Stimulated activated CD4-positive, alpha-beta T cell treated with anti-CD3 and anti-CD28 coated beads, Interleukin-12 subunit alpha, Interleukin-12 subunit beta, amount 100 ng/mL, for 48 hours (primary cell): ENCODE measurements at regions not wholly inside any gene's neighbourhood (a gene's known extent, or its start where the extent isn't known, plus 50 kb on each side); places are given as distances from the start of the nearest gene placed in this dataset.
"Not testable (repeated sequence)": the region's sequence is repeated elsewhere in the genome, so short reads cannot be mapped to it uniquely, and the experiment has no call there.

Source experiments
- DNase-seq, 3 donors: peaks; one replicate each; pipeline ENCODE4 v3.0.0-alpha.2; 2020; ENCODE audit warnings: low read depth in 2 of 3, low spot score in 1 of 3

- no peak for DNase-seq
Observed at GRCh38 chr18:55687106-55687505, 99.1 kb upstream of the TCF4 start.

GRCh38 chr18:55685638-55686037 is 97.6 kb upstream of the TCF4 start:
- no peak for DNase-seq

DNA sequence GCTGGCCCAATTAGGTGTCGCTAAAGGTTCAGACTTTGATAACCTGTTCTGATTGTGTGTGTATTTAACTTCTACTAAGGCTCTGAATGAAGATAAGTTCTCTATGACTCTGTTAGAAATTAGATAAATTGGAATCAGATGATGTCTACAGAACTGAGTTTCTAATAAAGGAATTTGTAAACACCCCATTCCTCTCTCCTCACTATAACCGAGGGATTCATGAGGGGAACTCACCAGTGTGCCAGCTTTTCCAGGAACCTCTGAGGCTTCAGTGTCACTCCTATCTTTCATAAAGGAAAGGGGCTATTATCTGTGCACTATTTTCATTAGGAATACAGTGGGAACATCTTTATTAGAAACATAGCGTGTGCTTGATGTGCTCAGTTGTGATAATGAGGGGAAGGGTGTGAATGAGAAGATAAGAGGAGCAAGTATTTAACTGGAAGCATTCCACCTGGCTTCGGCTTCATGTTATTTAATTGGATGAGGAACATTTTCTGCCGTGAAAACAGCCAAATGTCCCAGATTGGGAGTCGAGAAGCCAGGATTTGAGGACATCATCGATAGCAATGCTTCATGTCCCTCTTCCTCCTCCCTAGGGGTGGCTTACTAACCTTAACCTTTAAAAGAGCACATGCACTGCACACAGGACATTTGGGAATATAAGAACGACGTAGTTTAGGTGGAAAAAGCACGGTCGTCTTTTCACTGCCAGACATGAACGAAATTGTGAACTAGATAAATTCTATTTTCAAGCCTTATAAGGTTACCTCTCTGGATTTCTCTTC is 84.8 kb upstream of the TCF4 start:
- no peak for DNase-seq

DNA sequence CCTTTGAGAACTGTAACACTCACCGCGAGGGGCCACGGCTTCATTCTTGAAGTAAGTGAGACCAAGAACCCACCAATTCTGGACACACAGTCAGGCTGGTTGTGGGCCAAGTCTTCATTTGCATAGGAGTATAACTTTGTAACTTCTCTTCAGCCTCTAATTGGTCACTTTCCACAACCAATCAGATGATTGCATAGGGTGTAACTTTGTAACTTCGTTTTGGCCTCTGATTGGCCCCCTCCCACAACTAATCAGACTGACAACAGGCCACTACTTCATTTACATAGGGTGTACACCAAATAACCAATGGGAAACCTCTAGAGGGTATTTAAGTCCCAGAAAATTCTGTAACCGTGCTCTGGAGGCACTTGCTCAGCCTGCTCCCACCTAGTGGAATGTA is 77.5 kb upstream of the TCF4 start:
- DNase-seq = no peak

DNA sequence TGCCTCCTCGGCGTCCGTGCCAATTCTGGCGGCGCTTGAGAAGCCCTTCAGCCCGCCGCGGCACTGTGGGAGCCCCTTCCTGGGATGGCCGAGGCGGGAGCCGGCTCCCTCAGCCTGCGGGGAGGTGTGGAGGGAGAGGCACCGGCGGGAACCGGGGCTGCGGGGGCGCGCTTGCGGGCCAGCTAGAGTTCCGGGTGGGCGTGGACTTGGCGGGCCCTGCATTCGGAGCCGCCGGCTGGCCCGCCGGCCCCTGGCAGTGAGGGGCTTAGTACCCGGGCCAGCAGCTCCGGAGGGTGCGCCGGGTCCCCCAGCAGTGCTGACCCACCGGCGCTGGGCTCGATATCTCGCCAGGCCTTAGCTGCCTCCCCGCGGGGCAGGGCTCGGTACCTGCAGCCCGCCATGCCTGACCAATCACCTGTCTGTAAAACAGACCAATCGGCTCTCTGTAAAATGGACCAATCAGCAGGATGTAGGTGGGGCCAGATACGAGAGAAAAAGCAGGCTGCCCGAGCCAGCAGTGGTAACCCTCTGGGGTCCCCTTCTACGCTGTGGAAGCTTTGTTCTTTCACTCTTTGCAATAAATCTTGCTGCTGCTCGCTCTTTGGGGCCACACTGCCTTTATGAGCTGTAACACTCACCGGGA is 76.9 kb upstream of the TCF4 start:
- not testable (repeated sequence) for DNase-seq

DNA sequence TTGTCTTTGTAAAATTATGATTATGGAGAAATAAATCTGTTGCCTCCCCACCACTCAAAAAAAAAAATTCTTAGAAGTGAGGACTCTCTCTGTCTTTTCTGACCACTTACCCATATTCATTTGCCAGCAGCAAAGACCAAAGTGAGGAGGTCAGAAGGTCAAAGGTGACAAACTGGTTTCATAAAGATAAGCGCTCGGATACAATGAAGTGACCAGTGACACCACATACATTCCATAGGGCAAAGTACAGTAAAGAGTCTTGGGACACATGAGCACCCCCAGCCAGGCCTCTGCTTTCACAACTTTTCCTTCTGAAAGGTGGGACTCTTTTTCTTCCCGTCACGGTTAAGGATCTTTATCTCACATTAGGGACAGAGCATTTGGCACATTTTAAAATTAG is 75.9 kb upstream of the TCF4 start:
- no peak for DNase-seq

GRCh38 chr18:55658598-55658997 is 70.6 kb upstream of the TCF4 start:
- no peak for DNase-seq

GRCh38 chr18:55657572-55658331 is 69.8 kb upstream of the TCF4 start:
- no peak for DNase-seq

DNA sequence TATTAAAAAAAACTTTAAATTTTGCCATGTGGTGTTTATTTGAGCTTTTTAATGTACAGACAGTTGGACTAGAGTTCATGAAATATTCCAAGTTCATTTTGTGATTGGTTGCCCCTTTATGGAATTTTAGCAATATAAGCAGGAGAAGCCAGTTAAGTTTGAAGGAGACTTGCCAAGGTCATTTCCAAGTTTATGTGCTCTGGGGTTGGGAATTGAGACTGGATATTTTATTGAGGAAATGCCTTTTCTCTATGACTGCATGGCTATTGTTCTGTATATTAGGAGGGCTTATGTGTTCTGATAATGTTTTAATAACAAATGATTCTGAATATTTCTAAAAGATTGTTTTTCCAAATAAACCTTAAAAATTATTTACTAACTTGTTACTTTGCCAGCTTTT is 67.0 kb upstream of the TCF4 start:
- no peak for DNase-seq

DNA sequence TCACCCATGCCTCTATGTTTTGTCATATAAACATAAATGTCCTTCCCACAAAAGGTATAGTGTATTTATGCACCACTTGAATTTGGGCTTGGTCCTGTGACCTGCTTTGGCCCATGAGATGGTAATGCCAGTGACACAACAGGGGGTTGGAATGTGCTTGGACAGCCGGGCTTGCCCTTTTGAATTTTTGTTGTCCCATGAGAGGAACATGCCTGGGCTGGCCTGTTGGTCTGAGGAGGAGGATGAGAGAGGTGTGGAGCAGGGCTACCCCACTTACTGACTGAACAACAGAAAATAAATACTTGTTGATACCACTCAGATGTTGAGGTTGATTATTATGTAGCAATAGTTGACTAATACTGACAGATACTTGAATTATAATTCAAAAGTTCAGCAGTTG is 63.2 kb upstream of the TCF4 start:
- no peak for DNase-seq

- DNase-seq = no peak
Observed at GRCh38 chr18:55650363-55650870, 62.4 kb upstream of the TCF4 start.

- DNase-seq = no peak
Observed at GRCh38 chr18:55647331-55647730, 59.3 kb upstream of the TCF4 start.

DNA sequence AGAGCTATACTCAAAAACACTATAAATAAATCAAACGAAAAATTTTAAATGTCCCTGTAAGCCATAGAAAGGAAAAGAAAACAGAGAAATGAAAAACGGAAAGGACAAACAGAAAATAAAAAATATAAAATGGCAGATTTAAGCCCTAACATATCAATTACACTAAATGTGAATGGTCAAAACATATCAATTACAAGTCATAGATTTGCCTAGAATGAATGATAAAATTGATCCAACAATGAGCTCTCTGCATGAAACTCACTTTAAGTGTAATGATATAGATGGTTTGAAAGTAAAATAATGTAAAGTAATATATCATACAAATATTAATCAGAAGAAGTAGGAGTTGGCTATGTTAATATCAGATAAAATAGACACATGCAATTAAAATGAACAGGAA is 54.2 kb upstream of the TCF4 start:
- DNase-seq = no peak

DNA sequence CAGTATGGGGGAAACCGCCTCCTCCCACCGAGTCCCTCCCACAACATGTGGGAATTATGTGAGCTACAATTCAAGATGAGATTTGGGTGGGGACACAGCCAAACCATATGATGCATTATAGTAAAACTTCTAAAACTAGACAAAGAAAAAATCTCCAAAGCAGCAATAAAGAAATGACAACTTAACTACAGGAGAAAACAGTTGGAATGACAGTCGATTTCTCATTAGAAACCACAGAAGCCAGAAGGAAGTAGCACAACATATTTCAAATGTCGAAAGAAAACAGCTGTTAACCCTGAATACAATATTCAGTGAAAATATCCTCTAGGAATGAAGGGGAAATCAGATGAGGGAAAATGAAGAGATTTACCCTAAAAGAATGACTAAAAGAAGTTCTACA is 53.5 kb upstream of the TCF4 start:
- no peak for DNase-seq
